ENCODE measurements at regions not wholly inside any gene's neighbourhood (a gene's known extent, or its start where the extent isn't known, plus 50 kb on each side); places are given as distances from the start of the nearest gene placed in this dataset.

- TF ChIP-seq EZH2 (optimal IDR thresholded peaks at IDR 0.05; ENCODE audit: low read depth, low read length) (no peak), CTCF (IDR thresholded peaks at IDR 0.05; ENCODE audit: low read length) (no peak)
These were observed 160.2 kb upstream of the RASGRP1 start for GRCh38 chr15:38724827-38725226.

All from MM.1S (cell line).